Left colon (tissue), 2 donors: ENCODE measurements at regions not wholly inside any gene's neighbourhood (a gene's known extent, or its start where the extent isn't known, plus 50 kb on each side); places are given as distances from the start of the nearest gene placed in this dataset.

ENCODE experiments used
- ATAC-seq: fragments of 200-7000 bp; cut with Tn5 transposase; one replicate; pipeline ENCODE4 v1.9.1; 2020; ENCODE audit warnings: mild to moderate bottlenecking, moderate library complexity
- DNase-seq, 2 donors: peaks; one replicate each; pipeline ENCODE4 v3.0.0-alpha.2; 2020
- intact Hi-C, 2 donors: fragments of 100-400 bp; cut with DNase I in 1 of 2; cut with micrococcal nuclease in 1 of 2; formaldehyde crosslinking; loops; one replicate each; pipeline versions ENCODE4 v1.11.2 to v1.14.0; 2022; cut with DNase I, micrococcal nuclease
- donor health status: DM: no; HTN: no; CAD: no.
- donor health status: DM: yes; HTN: yes; CAD: no.

- intact Hi-C loops: no loop called here
- ATAC-seq (no peak), DNase-seq (no peak)
Observed at GRCh38 chr1:201750120-201750519, 78.8 kb upstream of the IPO9 start.

GRCh38 chr1:201750934-201751333 lies 78.0 kb upstream of the IPO9 start:
- no peak for ATAC-seq

GRCh38 chr1:201751872-201752271 lies 77.1 kb upstream of the IPO9 start:
- ATAC-seq (no peak), DNase-seq (no peak)
- intact Hi-C loops: no loop called here

More at GRCh38 chr1:201750934-201751333, 78.0 kb upstream of the IPO9 start:
- intact Hi-C loops: no loop called here
- DNase-seq: no peak

- DNase-seq (no peak), ATAC-seq (no peak)
- intact Hi-C loops: no loop called here
Observed at GRCh38 chr1:201752333-201752732, 76.6 kb upstream of the IPO9 start.

- DNase-seq: no peak
- no peak for ATAC-seq
- intact Hi-C loops: no loop called here
Observed at GRCh38 chr1:201753492-201753891, 75.5 kb upstream of the IPO9 start.

GRCh38 chr1:201754353-201754752 lies 74.6 kb upstream of the IPO9 start:
- intact Hi-C loops: no loop called here
- DNase-seq (no peak), ATAC-seq (no peak)

GRCh38 chr1:201755200-201755599 lies 73.8 kb upstream of the IPO9 start:
- intact Hi-C loops: no loop called here
- ATAC-seq: no peak

GRCh38 chr1:201756406-201756805 lies 72.6 kb upstream of the IPO9 start:
- no peak for ATAC-seq
- intact Hi-C loops: no loop called here
- no peak for DNase-seq

More at GRCh38 chr1:201755200-201755599, 73.8 kb upstream of the IPO9 start:
- no peak for DNase-seq

- DNase-seq (no peak), ATAC-seq (no peak)
- intact Hi-C loops: no loop called here
Observed at GRCh38 chr1:201758499-201759050, 70.4 kb upstream of the IPO9 start.

GRCh38 chr1:201759194-201759815 lies 69.7 kb upstream of the IPO9 start:
- intact Hi-C loops: no loop called here
- no peak for ATAC-seq

GRCh38 chr1:201760516-201760915 lies 68.4 kb upstream of the IPO9 start:
- ATAC-seq (no peak), DNase-seq (no peak)
- intact Hi-C loops: no loop called here

More at GRCh38 chr1:201759194-201759815, 69.7 kb upstream of the IPO9 start:
- no peak for DNase-seq

- ATAC-seq: no peak
- intact Hi-C loops: no loop called here
- DNase-seq: no peak
Observed at GRCh38 chr1:201761178-201761577, 67.8 kb upstream of the IPO9 start.

- ATAC-seq (no peak), DNase-seq (no peak)
- intact Hi-C loops: no loop called here
Observed at GRCh38 chr1:201761871-201762270, 67.1 kb upstream of the IPO9 start.

- ATAC-seq: no peak
- intact Hi-C loops: no loop called here
Observed at GRCh38 chr1:201762381-201762780, 66.6 kb upstream of the IPO9 start.

GRCh38 chr1:201763455-201764140 lies 65.4 kb upstream of the IPO9 start:
- intact Hi-C loops: no loop called here
- no peak for ATAC-seq

More at GRCh38 chr1:201762381-201762780, 66.6 kb upstream of the IPO9 start:
- no peak for DNase-seq

GRCh38 chr1:201764166-201764565 lies 64.8 kb upstream of the IPO9 start:
- intact Hi-C loops: no loop called here
- DNase-seq: no peak
- ATAC-seq: no peak

More at GRCh38 chr1:201763455-201764140, 65.4 kb upstream of the IPO9 start:
- DNase-seq: no peak

GRCh38 chr1:201764579-201764978 lies 64.4 kb upstream of the IPO9 start:
- ATAC-seq (no peak), DNase-seq (no peak)
- intact Hi-C loops: no loop called here

- ATAC-seq (no peak), DNase-seq (no peak)
- intact Hi-C loops: no loop called here
Observed at GRCh38 chr1:201766131-201766866, 62.7 kb upstream of the IPO9 start.

- intact Hi-C loops: no loop called here
- DNase-seq (no peak), ATAC-seq (no peak)
Observed at GRCh38 chr1:201767339-201767738, 61.6 kb upstream of the IPO9 start.

- ATAC-seq: no peak
- intact Hi-C loops: no loop called here
- no peak for DNase-seq
Observed at GRCh38 chr1:201769072-201769471, 59.9 kb upstream of the IPO9 start.
